ENCODE measurements at regions not wholly inside any gene's neighbourhood (a gene's known extent, or its start where the extent isn't known, plus 50 kb on each side); places are given as distances from the start of the nearest gene placed in this dataset.

DNA sequence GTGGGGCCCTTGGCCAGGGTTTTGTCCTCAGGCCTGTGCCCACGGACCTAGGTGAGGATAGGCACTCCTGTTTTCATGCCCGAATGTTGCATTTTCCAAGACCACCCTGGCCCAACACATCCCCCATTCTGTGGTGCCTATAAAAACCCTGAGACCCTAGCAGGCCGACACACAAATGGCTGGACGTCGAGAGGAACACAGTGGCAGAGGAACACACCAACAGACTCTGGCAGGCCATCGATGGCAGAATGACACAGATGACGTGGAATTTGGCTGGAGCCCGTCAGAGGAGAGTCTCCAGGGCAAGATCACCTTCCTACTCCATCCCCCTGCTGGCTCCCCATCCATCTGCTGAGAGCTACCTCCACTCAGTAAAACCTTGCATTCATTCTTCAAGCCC lies 898.8 kb downstream of the ANKRD7 start:
- H3K27me3 ChIP-seq (ENCODE audit: low read length): 0 out of 2 replicates have a peak, but pooled peaks cover 3% of the 10 kb centered on the region
- H3F3A ChIP-seq (ENCODE audit: insufficient read depth): no peaks in the 10 kb centered on the region
- H2AFZ ChIP-seq (ENCODE audit: low read depth, low read length, severe bottlenecking): no peak overlapping the region
- no peaks in the 10 kb centered on the region for H3K9me3 ChIP-seq (ENCODE audit: insufficient read depth, low read length)
- H3K27ac ChIP-seq (ENCODE audit: low read depth, low read length): no peak overlapping the region
- TF ChIP-seq, protein P1, sequence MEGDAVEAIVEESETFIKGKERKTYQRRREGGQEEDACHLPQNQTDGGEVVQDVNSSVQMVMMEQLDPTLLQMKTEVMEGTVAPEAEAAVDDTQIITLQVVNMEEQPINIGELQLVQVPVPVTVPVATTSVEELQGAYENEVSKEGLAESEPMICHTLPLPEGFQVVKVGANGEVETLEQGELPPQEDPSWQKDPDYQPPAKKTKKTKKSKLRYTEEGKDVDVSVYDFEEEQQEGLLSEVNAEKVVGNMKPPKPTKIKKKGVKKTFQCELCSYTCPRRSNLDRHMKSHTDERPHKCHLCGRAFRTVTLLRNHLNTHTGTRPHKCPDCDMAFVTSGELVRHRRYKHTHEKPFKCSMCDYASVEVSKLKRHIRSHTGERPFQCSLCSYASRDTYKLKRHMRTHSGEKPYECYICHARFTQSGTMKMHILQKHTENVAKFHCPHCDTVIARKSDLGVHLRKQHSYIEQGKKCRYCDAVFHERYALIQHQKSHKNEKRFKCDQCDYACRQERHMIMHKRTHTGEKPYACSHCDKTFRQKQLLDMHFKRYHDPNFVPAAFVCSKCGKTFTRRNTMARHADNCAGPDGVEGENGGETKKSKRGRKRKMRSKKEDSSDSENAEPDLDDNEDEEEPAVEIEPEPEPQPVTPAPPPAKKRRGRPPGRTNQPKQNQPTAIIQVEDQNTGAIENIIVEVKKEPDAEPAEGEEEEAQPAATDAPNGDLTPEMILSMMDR (IDR thresholded peaks at IDR 0.05; ENCODE audit: insufficient read depth, low read length, poor library complexity, severe bottlenecking): no peak
- no peaks in the 10 kb centered on the region for H4K20me1 ChIP-seq (ENCODE audit: low read depth, low read length)
- H3K79me2 ChIP-seq (ENCODE audit: insufficient read depth, low read length): no peaks in the 10 kb centered on the region
- H3K4me2 ChIP-seq (ENCODE audit: low read depth, low read length, poor library complexity, severe bottlenecking): no peak overlapping the region
- no peaks in the 10 kb centered on the region for H3K36me3 ChIP-seq (ENCODE audit: low read length)
- H3K9ac ChIP-seq (ENCODE audit: low read length): no peak overlapping the region
- H3K4me3 ChIP-seq (ENCODE audit: insufficient read depth, low read length, poor library complexity, severe bottlenecking): no peak overlapping the region
- H3K9me2 ChIP-seq (replicated peaks; ENCODE audit: insufficient read depth, low read length): no peaks in the 10 kb centered on the region

DNA sequence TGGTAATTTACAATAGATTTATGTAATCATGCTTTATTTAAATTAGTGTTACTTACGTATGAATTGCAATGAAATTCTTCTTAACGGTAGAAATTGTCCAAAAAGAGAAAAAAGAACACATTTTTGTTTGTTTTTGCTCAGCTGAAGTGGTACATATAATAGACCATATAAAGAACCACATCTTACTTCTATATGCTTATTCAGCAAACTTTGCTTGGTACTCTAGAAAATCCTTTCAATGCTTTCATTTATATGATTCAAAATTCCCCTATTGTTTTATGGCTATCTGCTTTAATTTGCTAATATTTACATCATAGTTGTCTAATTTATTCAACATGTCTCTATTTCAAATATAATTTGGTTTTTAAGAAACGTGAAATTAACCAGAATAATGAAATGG lies 903.2 kb downstream of the ANKRD7 start:
- H3K4me2 ChIP-seq (ENCODE audit: low read depth, low read length, poor library complexity, severe bottlenecking): no peak overlapping the region
- H3K9me2 ChIP-seq (replicated peaks; ENCODE audit: insufficient read depth, low read length): no peaks in the 10 kb centered on the region
- no peaks in the 10 kb centered on the region for H3K79me2 ChIP-seq (ENCODE audit: insufficient read depth, low read length)
- no peaks in the 10 kb centered on the region for H3K36me3 ChIP-seq (ENCODE audit: low read length)
- no peak overlapping the region for H3K27ac ChIP-seq (ENCODE audit: low read depth, low read length)
- no peaks in the 10 kb centered on the region for H3F3A ChIP-seq (ENCODE audit: insufficient read depth)
- H3K27me3 ChIP-seq (ENCODE audit: low read length): 0 out of 2 replicates have a peak, but pooled peaks cover 3% of the 10 kb centered on the region
- no peak overlapping the region for H2AFZ ChIP-seq (ENCODE audit: low read depth, low read length, severe bottlenecking)
- H3K4me3 ChIP-seq (ENCODE audit: insufficient read depth, low read length, poor library complexity, severe bottlenecking): no peak overlapping the region
- no peaks in the 10 kb centered on the region for H4K20me1 ChIP-seq (ENCODE audit: low read depth, low read length)
- no peaks in the 10 kb centered on the region for H3K9me3 ChIP-seq (ENCODE audit: insufficient read depth, low read length)
- no peak for TF ChIP-seq EZH2phosphoT487 (conservative IDR thresholded peaks at IDR 0.05; ENCODE audit: low read length)
- TF ChIP-seq, protein P1 (IDR thresholded peaks at IDR 0.05; ENCODE audit: insufficient read depth, low read length, poor library complexity, severe bottlenecking): no peak
- no peak overlapping the region for H3K9ac ChIP-seq (ENCODE audit: low read length)

DNA sequence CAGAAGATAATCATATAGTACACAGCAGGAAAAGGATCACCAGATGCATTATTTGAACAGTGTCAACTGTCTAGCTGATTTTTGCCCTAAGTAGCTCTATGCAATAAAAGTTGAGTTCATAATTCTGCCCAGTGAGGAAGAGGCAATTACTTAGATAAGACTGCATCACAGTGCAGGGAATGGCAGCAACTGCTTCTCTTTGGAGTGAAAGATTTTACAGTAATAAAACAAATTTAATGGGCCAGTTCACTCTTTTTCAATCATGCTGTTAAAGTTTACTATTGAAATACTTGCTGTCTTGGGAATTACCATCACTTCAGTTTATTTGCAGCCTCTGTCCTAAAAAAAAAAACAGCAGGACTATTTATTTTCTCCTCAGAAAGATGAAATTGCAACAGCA lies 907.9 kb downstream of the ANKRD7 start:
- Histone ChIP-seq H3K27me3 (ENCODE audit: low read length) (no peaks in the 10 kb centered on the region), H3K79me2 (ENCODE audit: insufficient read depth, low read length) (no peaks in the 10 kb centered on the region), H3K27ac (ENCODE audit: low read depth, low read length) (no peak overlapping the region), H3K9me2 (replicated peaks; ENCODE audit: insufficient read depth, low read length) (no peaks in the 10 kb centered on the region), H3K9ac (ENCODE audit: low read length) (no peak overlapping the region), H2AFZ (ENCODE audit: low read depth, low read length, severe bottlenecking) (no peak overlapping the region), H3K4me2 (ENCODE audit: low read depth, low read length, poor library complexity, severe bottlenecking) (no peak overlapping the region), H3K36me3 (ENCODE audit: low read length) (no peaks in the 10 kb centered on the region), H4K20me1 (ENCODE audit: low read depth, low read length) (no peaks in the 10 kb centered on the region), H3K9me3 (ENCODE audit: insufficient read depth, low read length) (no peaks in the 10 kb centered on the region), H3K4me3 (ENCODE audit: insufficient read depth, low read length, poor library complexity, severe bottlenecking) (no peak overlapping the region), H3F3A (ENCODE audit: insufficient read depth) (no peaks in the 10 kb centered on the region)
- no peak for TF ChIP-seq EZH2phosphoT487 (conservative IDR thresholded peaks at IDR 0.05; ENCODE audit: low read length)
- TF ChIP-seq, protein P1 (IDR thresholded peaks at IDR 0.05; ENCODE audit: insufficient read depth, low read length, poor library complexity, severe bottlenecking): no peak
